ENCODE measurements at regions not wholly inside any gene's neighbourhood (a gene's known extent, or its start where the extent isn't known, plus 50 kb on each side); places are given as distances from the start of the nearest gene placed in this dataset.

GRCh38 chr5:109278141-109278540 is 131.6 kb downstream of the PJA2 start:
- TF ChIP-seq POLR2A (IDR thresholded peaks at IDR 0.05) (no peak), CTCF (IDR thresholded peaks at IDR 0.05) (no peak)

Measured in stomach (tissue), 4 donors.